HG02678 (cell line): ENCODE measurements at regions not wholly inside any gene's neighbourhood (a gene's known extent, or its start where the extent isn't known, plus 50 kb on each side); places are given as distances from the start of the nearest gene placed in this dataset.
"Not testable (repeated sequence)": the region's sequence is repeated elsewhere in the genome, so short reads cannot be mapped to it uniquely, and the experiment has no call there.

ENCODE experiments used
- ATAC-seq: cut with Tn5 transposase; IDR thresholded peaks from one replicate; pipeline ENCODE4 v1.9.1; 2021; ENCODE audit warnings: mild to moderate bottlenecking, moderate library complexity; ENCODE audit not compliant: unreplicated experiment

- ATAC-seq, result no peak
These were observed 88.3 kb upstream of the ANTXRL start for GRCh38 chr10:46198516-46198915.

- ATAC-seq, result not testable (repeated sequence)
These were observed 84.4 kb upstream of the ANTXRL start for GRCh38 chr10:46202405-46202804.

GRCh38 chr10:46204482-46205102, 82.2 kb upstream of the ANTXRL start:
- ATAC-seq, result not testable (repeated sequence)

- not testable (repeated sequence) for ATAC-seq
These were observed 76.4 kb upstream of the ANTXRL start for GRCh38 chr10:46210427-46210826.

GRCh38 chr10:46215426-46215825, 71.4 kb upstream of the ANTXRL start:
- ATAC-seq, result no peak

- ATAC-seq, result no peak
These were observed 70.7 kb upstream of the ANTXRL start for GRCh38 chr10:46216003-46216634.

- no peak for ATAC-seq
These were observed 69.7 kb upstream of the ANTXRL start for GRCh38 chr10:46216836-46217751.

GRCh38 chr10:46217752-46218453, 68.9 kb upstream of the ANTXRL start:
- no peak for ATAC-seq

- no peak for ATAC-seq
These were observed 67.9 kb upstream of the ANTXRL start for GRCh38 chr10:46218921-46219320.

GRCh38 chr10:46219431-46219990, 67.3 kb upstream of the ANTXRL start:
- not testable (repeated sequence) for ATAC-seq

- no peak for ATAC-seq
These were observed 66.6 kb upstream of the ANTXRL start for GRCh38 chr10:46220187-46220586.

- ATAC-seq, result no peak
These were observed 65.8 kb upstream of the ANTXRL start for GRCh38 chr10:46220872-46221538.

GRCh38 chr10:46222364-46222935, 64.3 kb upstream of the ANTXRL start:
- ATAC-seq, result no peak

GRCh38 chr10:46223064-46223480, 63.7 kb upstream of the ANTXRL start:
- ATAC-seq, result no peak

GRCh38 chr10:46223626-46224413, 63.0 kb upstream of the ANTXRL start:
- ATAC-seq, result no peak

GRCh38 chr10:46224414-46224682, 62.4 kb upstream of the ANTXRL start:
- no peak for ATAC-seq

GRCh38 chr10:46225597-46225996, 61.2 kb upstream of the ANTXRL start:
- no peak for ATAC-seq

GRCh38 chr10:46226232-46226631, 60.6 kb upstream of the ANTXRL start:
- no peak for ATAC-seq

- ATAC-seq, result no peak
These were observed 59.8 kb upstream of the ANTXRL start for GRCh38 chr10:46226900-46227558.
